Keratinocyte (primary cell): ENCODE measurements at regions not wholly inside any gene's neighbourhood (a gene's known extent, or its start where the extent isn't known, plus 50 kb on each side); places are given as distances from the start of the nearest gene placed in this dataset.

Experiments used
- EZH2 ChIP-seq: IDR thresholded peaks from one replicate; pipeline ENCODE4 v1.6.1; 2012; ENCODE audit warnings: inconsistent platforms, mild to moderate bottlenecking, low read length, moderate library complexity
- TF ChIP-seq, protein P1 (sequence below), 3 experiments: IDR thresholded peaks in 1 of 3; conservative IDR thresholded peaks in 1 of 3; optimal IDR thresholded peaks in 1 of 3; 2 replicates in 2 of 3; 3 replicates in 1 of 3; pipeline versions ENCODE3 to v1.5.1; 2011; ENCODE audit warnings: low read length in 3 of 3, mild to moderate bottlenecking in 3 of 3, moderate library complexity in 2 of 3, control low read depth in 1 of 3, inconsistent platforms in 1 of 3; ENCODE audit not compliant: insufficient read depth in 2 of 3; ENCODE audit errors: extremely low read depth in 1 of 3

DNA sequence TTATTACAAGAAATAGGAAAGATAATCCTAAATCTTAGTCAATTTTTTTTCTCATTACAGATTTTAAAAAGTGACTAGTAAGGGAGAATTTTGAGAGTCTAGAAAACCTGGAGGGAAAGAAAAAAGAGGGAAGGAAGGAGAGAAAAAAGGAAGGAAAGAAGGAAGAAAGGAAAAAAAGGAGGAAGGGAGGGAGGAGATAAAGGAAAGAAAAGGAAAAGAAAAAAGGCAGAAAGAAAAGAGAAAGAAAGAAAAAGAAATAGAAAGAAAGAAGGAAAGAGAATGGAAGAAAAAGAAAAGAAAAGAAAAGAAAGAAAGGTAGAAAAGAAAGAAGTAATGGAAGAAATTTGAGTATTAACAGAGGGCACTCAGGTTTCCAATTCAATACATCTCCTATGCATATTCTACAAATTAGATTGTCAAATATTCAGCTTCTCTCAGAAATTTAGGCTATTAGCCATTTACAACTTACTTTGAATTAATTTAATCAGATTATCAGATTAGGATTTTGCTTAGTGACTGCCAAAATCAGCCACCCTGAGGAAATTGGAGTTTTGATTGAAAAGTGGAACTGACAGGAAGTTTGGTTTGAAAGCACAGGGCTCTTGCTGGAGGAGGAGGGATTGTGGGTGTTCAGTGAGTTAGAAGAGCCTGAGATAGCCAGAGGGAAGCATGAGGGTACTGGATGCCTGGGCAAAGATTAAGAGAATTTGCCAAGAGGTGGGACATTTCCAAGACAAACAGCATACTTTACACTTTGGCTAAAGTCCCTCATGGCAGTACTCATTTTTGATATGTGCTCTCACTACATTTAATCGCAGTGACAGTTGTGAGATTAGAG lies 677.8 kb downstream of the USP25 start:
- TF ChIP-seq, protein P1, sequence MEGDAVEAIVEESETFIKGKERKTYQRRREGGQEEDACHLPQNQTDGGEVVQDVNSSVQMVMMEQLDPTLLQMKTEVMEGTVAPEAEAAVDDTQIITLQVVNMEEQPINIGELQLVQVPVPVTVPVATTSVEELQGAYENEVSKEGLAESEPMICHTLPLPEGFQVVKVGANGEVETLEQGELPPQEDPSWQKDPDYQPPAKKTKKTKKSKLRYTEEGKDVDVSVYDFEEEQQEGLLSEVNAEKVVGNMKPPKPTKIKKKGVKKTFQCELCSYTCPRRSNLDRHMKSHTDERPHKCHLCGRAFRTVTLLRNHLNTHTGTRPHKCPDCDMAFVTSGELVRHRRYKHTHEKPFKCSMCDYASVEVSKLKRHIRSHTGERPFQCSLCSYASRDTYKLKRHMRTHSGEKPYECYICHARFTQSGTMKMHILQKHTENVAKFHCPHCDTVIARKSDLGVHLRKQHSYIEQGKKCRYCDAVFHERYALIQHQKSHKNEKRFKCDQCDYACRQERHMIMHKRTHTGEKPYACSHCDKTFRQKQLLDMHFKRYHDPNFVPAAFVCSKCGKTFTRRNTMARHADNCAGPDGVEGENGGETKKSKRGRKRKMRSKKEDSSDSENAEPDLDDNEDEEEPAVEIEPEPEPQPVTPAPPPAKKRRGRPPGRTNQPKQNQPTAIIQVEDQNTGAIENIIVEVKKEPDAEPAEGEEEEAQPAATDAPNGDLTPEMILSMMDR (optimal IDR thresholded peaks at IDR 0.05 in 1 of 3, IDR thresholded peaks at IDR 0.05 in 1 of 3, conservative IDR thresholded peaks at IDR 0.05 in 1 of 3; ENCODE audit: extremely low read depth in 1 of 3, insufficient read depth in 2 of 3, low read length in 3 of 3) = no peak
- no peak for TF ChIP-seq EZH2
